H9 (cell line): ENCODE measurements at regions not wholly inside any gene's neighbourhood (a gene's known extent, or its start where the extent isn't known, plus 50 kb on each side); places are given as distances from the start of the nearest gene placed in this dataset.

Source experiments
- DNase-seq: peaks from one replicate; pipeline ENCODE4 v3.0.0-alpha.2; 2017
- H2AFZ ChIP-seq: one replicate; pipeline ENCODE4 v1.6.1; 2013; ENCODE audit warnings: mild to moderate bottlenecking, low read length, control low read depth, moderate library complexity
- H2AK5ac ChIP-seq: 2 replicates; pipeline ENCODE4 v1.6.1; 2013; ENCODE audit warnings: low read length, control low read depth, mixed read lengths; ENCODE audit not compliant: insufficient read length
- H2BK120ac ChIP-seq: one replicate; pipeline ENCODE4 v1.6.1; 2013; ENCODE audit warnings: low read depth, mild to moderate bottlenecking, low read length, control low read depth, inconsistent platforms; ENCODE audit not compliant: poor library complexity, severe bottlenecking
- H2BK12ac ChIP-seq: 2 replicates; pipeline ENCODE4 v1.6.1; 2013; ENCODE audit warnings: low read length, control low read depth, mixed read lengths, low read depth; ENCODE audit not compliant: insufficient read length
- H2BK15ac ChIP-seq: 2 replicates; pipeline ENCODE4 v1.6.1; 2013; ENCODE audit warnings: low read depth, low read length, control low read depth
- H2BK20ac ChIP-seq: one replicate; pipeline ENCODE4 v1.6.1; 2013; ENCODE audit warnings: low read depth, mild to moderate bottlenecking, low read length, control low read depth, inconsistent platforms; ENCODE audit not compliant: poor library complexity, severe bottlenecking
- H2BK5ac ChIP-seq: 2 replicates; pipeline ENCODE4 v1.6.1; 2013; ENCODE audit warnings: low read length, control low read depth, mixed read lengths; ENCODE audit not compliant: insufficient read length
- H3K14ac ChIP-seq: 2 replicates; pipeline ENCODE4 v1.6.1; 2013; ENCODE audit warnings: low read length, control low read depth; ENCODE audit not compliant: insufficient read depth
- H3K18ac ChIP-seq: 2 replicates; pipeline ENCODE4 v1.6.1; 2013; ENCODE audit warnings: low read depth, mild to moderate bottlenecking, mixed read lengths, low read length, control low read depth; ENCODE audit not compliant: insufficient read length
- H3K23ac ChIP-seq: 2 replicates; pipeline ENCODE4 v1.6.1; 2013; ENCODE audit warnings: low read length, control low read depth, mixed read lengths, low read depth; ENCODE audit not compliant: insufficient read length
- H3K23me2 ChIP-seq: 2 replicates; pipeline ENCODE4 v1.6.1; 2013; ENCODE audit warnings: low read depth, mild to moderate bottlenecking, mixed read lengths, low read length, control low read depth; ENCODE audit not compliant: insufficient read length, poor library complexity, severe bottlenecking
- H3K27ac ChIP-seq: 2 replicates; pipeline ENCODE4 v1.5.1; 2013; ENCODE audit warnings: low read length, control low read depth, mixed read lengths, low read depth; ENCODE audit not compliant: insufficient read length
- H3K27me3 ChIP-seq: 2 replicates; pipeline ENCODE4 v1.6.1; 2013; ENCODE audit warnings: low read length, control low read depth, inconsistent platforms; ENCODE audit not compliant: insufficient read depth
- H3K4ac ChIP-seq: 2 replicates; pipeline ENCODE4 v1.6.1; 2013; ENCODE audit warnings: low read depth, mild to moderate bottlenecking, control low read depth, inconsistent platforms, low read length, moderate library complexity
- H3K4me1 ChIP-seq: 2 replicates; pipeline ENCODE4 v1.6.1; 2013; ENCODE audit warnings: low read length, control low read depth, inconsistent platforms; ENCODE audit not compliant: insufficient read depth
- H3K4me2 ChIP-seq: 2 replicates; pipeline ENCODE4 v1.6.1; 2013; ENCODE audit warnings: low read length, control low read depth, mixed read lengths; ENCODE audit not compliant: insufficient read length, insufficient read depth
- H3K56ac ChIP-seq: 2 replicates; pipeline ENCODE4 v1.6.1; 2013; ENCODE audit warnings: low read depth, mild to moderate bottlenecking, mixed read lengths, low read length, control low read depth; ENCODE audit not compliant: insufficient read length
- H3K79me1 ChIP-seq: 2 replicates; pipeline ENCODE4 v1.6.1; 2013; ENCODE audit warnings: low read depth, mild to moderate bottlenecking, moderate library complexity, low read length, control low read depth, inconsistent platforms; ENCODE audit not compliant: insufficient read depth, poor library complexity, severe bottlenecking
- H3K79me2 ChIP-seq: 2 replicates; pipeline ENCODE4 v1.6.1; 2013; ENCODE audit warnings: low read length, control low read depth, inconsistent platforms; ENCODE audit not compliant: insufficient read depth
- H3K9ac ChIP-seq: 2 replicates; pipeline ENCODE4 v1.6.1; 2013; ENCODE audit warnings: low read length, control low read depth, mixed read lengths; ENCODE audit not compliant: insufficient read length; ENCODE audit errors: extremely low read depth
- H3K9me3 ChIP-seq: one replicate; pipeline ENCODE4 v1.6.1; 2013; ENCODE audit warnings: low read depth, low read length, inconsistent platforms; ENCODE audit not compliant: control insufficient read depth
- H3T11ph ChIP-seq: one replicate; pipeline ENCODE4 v1.6.1; 2013; ENCODE audit warnings: mild to moderate bottlenecking, low read length, control low read depth, inconsistent platforms
- H4K20me1 ChIP-seq: one replicate; pipeline ENCODE4 v1.6.1; 2013; ENCODE audit not compliant: control insufficient read depth, insufficient read length, insufficient read depth
- H4K5ac ChIP-seq: 2 replicates; pipeline ENCODE4 v1.6.1; 2013; ENCODE audit warnings: low read depth, mild to moderate bottlenecking, mixed read lengths, low read length, control low read depth; ENCODE audit not compliant: insufficient read length
- H4K8ac ChIP-seq: replicated peaks from 2 replicates; pipeline ENCODE4 v1.6.1; 2013; ENCODE audit warnings: low read length, control low read depth, mixed read lengths, low read depth; ENCODE audit not compliant: insufficient read length
- H4K91ac ChIP-seq: 2 replicates; pipeline ENCODE4 v1.6.1; 2013; ENCODE audit warnings: low read depth, mild to moderate bottlenecking, moderate library complexity, mixed read lengths, low read length, control low read depth; ENCODE audit not compliant: insufficient read length
- H3K27ac Mint-ChIP-seq, 3 experiments: 2 replicates in 2 of 3; 3 replicates in 1 of 3; pipeline ENCODE4 v1.8.0; 2020 to 2021; ENCODE audit warnings: mixed read lengths in 3 of 3, mild to moderate bottlenecking in 1 of 3, moderate library complexity in 1 of 3
- H3K27me3 Mint-ChIP-seq: 2 replicates; pipeline ENCODE4 v1.8.0; 2021; ENCODE audit warnings: low read depth, mild to moderate bottlenecking, moderate library complexity, mixed read lengths
- H3K36me3 Mint-ChIP-seq, 3 experiments: 2 replicates in 2 of 3; 3 replicates in 1 of 3; pipeline ENCODE4 v1.8.0; 2020 to 2021; ENCODE audit warnings: low read depth in 3 of 3, mixed read lengths in 3 of 3; ENCODE audit not compliant: insufficient read depth in 1 of 3
- H3K4me1 Mint-ChIP-seq, 2 experiments: 2 replicates each; pipeline ENCODE4 v1.8.0; 2020; ENCODE audit warnings: mixed read lengths in 2 of 2
- H3K4me3 Mint-ChIP-seq, 2 experiments: 2 replicates in 1 of 2; 3 replicates in 1 of 2; pipeline ENCODE4 v1.8.0; 2020 to 2021; ENCODE audit warnings: mild to moderate bottlenecking in 2 of 2, mixed read lengths in 2 of 2, moderate library complexity in 1 of 2
- H3K9me3 Mint-ChIP-seq, 2 experiments: 2 replicates in 1 of 2; 3 replicates in 1 of 2; pipeline ENCODE4 v1.8.0; 2020; ENCODE audit warnings: mild to moderate bottlenecking in 2 of 2, mixed read lengths in 2 of 2, moderate library complexity in 1 of 2
- WGBS: extraction: QIAGEN DNeasy Blood & Tissue Kit; methylation state at CpG from one replicate; pipeline ENCODE4 v1.1.7; 2013; ENCODE audit warnings: missing lambda C conversion rate, low lambda C conversion rate, mixed read lengths; ENCODE audit not compliant: insufficient read length; ENCODE audit errors: extremely low coverage; 5-methylcytosine and 5-hydroxymethylcytosine counted together
- TF ChIP-seq, protein P1 (sequence below): fragments of 200-600 bp; sonication (generic); conservative IDR thresholded peaks from 3 replicates; pipeline ENCODE4 v1.8.0; 2021; ENCODE audit warnings: antibody characterized with exemption, mild to moderate bottlenecking

DNA sequence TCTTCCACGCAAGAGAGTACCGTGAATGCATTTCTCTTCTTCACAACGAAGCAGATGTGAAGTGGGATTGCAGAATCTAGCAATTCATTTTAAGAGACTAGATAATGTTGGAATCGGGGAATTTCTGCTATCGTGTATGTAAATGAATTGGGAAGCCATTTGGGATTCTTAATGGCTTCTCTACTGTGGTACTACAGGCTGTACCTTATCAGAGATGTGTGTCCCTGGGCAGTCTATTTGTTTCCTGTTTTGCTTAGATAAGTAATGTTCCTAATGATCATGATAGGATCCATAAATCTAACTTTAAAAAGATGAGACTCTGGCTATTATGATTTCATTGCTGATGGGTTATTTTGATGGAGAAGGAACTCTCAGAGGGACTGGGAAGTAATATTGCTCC is 320.6 kb downstream of the REEP3 start:
- Histone ChIP-seq H3K4me1 (no peaks in the 10 kb centered on the region), H3K79me1 (no peaks in the 10 kb centered on the region), H4K20me1 (no peaks in the 10 kb centered on the region), H3K79me2 (no peaks in the 10 kb centered on the region), H3K14ac (no peak overlapping the region), H3K56ac (no peak overlapping the region), H3T11ph (no peak overlapping the region), H2BK15ac (no peak overlapping the region), H2BK20ac (no peak overlapping the region), H4K8ac (no peak overlapping the region), H2AK5ac (no peak overlapping the region), H3K9ac (no peak overlapping the region), H3K18ac (no peak overlapping the region), H2BK120ac (no peak overlapping the region), H3K27me3 (no peaks in the 10 kb centered on the region), H2AFZ (no peak overlapping the region), H3K4ac (no peak overlapping the region), H4K91ac (no peak overlapping the region), H3K23me2 (no peaks in the 10 kb centered on the region), H2BK5ac (no peak overlapping the region), H3K4me2 (no peak overlapping the region), H3K9me3 (peaks cover 1% of the 10 kb centered on the region), H4K5ac (no peak overlapping the region), H3K23ac (no peak overlapping the region), H2BK12ac (no peak overlapping the region), H3K27ac (no peak overlapping the region)
- H3K9me3 Mint-ChIP-seq, result peaks cover 7 to 8% of the 10 kb centered on the region in 2 experiments
- no CpG with 5 or more reads among the region's 5 CpGs for WGBS
- H3K36me3 Mint-ChIP-seq, result peaks cover 4 to 8% (median 5%) of the 10 kb centered on the region in 3 experiments; a peak in 6 of 7 replicates
- H3K4me1 Mint-ChIP-seq, result no peaks in the 10 kb centered on the region
- TF ChIP-seq, protein P1, sequence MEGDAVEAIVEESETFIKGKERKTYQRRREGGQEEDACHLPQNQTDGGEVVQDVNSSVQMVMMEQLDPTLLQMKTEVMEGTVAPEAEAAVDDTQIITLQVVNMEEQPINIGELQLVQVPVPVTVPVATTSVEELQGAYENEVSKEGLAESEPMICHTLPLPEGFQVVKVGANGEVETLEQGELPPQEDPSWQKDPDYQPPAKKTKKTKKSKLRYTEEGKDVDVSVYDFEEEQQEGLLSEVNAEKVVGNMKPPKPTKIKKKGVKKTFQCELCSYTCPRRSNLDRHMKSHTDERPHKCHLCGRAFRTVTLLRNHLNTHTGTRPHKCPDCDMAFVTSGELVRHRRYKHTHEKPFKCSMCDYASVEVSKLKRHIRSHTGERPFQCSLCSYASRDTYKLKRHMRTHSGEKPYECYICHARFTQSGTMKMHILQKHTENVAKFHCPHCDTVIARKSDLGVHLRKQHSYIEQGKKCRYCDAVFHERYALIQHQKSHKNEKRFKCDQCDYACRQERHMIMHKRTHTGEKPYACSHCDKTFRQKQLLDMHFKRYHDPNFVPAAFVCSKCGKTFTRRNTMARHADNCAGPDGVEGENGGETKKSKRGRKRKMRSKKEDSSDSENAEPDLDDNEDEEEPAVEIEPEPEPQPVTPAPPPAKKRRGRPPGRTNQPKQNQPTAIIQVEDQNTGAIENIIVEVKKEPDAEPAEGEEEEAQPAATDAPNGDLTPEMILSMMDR, result no peak
- H3K27ac Mint-ChIP-seq, result no peak overlapping the region
- no peak overlapping the region for H3K4me3 Mint-ChIP-seq
- peaks cover 6% of the 10 kb centered on the region for H3K27me3 Mint-ChIP-seq
- DNase-seq, result no peak
